ENCODE measurements at regions not wholly inside any gene's neighbourhood (a gene's known extent, or its start where the extent isn't known, plus 50 kb on each side); places are given as distances from the start of the nearest gene placed in this dataset.
"Not testable (repeated sequence)": the region's sequence is repeated elsewhere in the genome, so short reads cannot be mapped to it uniquely, and the experiment has no call there.

- no peak for ATAC-seq
- Mint-ChIP-seq H3K36me3 (ENCODE audit: low read depth) (no peaks in the 10 kb centered on the region), H3K4me1 (no peaks in the 10 kb centered on the region), H3K27ac (no peak overlapping the region), H3K4me3 (no peak overlapping the region), H3K27me3 (no peaks in the 10 kb centered on the region)
- H3K9me3 ChIP-seq (ENCODE audit: control insufficient read depth, low read length, poor library complexity, severe bottlenecking): peaks cover 2% of the 10 kb centered on the region
- no peak for DNase-seq
Measured at GRCh38 chr2:6184532-6185292, 492.5 kb downstream of the SOX11 start.

- no peak overlapping the region for H3K27ac Mint-ChIP-seq
- ATAC-seq: no peak
Measured at GRCh38 chr2:6186332-6187151, 494.4 kb downstream of the SOX11 start.

GRCh38 chr2:6196449-6196848 is 504.3 kb downstream of the SOX11 start:
- H3K9me3 ChIP-seq (ENCODE audit: control insufficient read depth, low read length, poor library complexity, severe bottlenecking): no peaks in the 10 kb centered on the region
- no peak for ATAC-seq
- DNase-seq: no peak
- no peaks in the 10 kb centered on the region for H3K27me3 Mint-ChIP-seq
- H3K4me3 Mint-ChIP-seq: no peak overlapping the region
- no peak overlapping the region for H3K27ac Mint-ChIP-seq
- no peaks in the 10 kb centered on the region for H3K4me1 Mint-ChIP-seq
- H3K36me3 Mint-ChIP-seq (ENCODE audit: low read depth): no peaks in the 10 kb centered on the region

More at GRCh38 chr2:6186332-6187151, 494.4 kb downstream of the SOX11 start:
- no peak overlapping the region for H3K4me3 Mint-ChIP-seq
- no peaks in the 10 kb centered on the region for H3K4me1 Mint-ChIP-seq
- H3K27me3 Mint-ChIP-seq: no peaks in the 10 kb centered on the region
- H3K9me3 ChIP-seq (ENCODE audit: control insufficient read depth, low read length, poor library complexity, severe bottlenecking): peaks cover 2% of the 10 kb centered on the region
- DNase-seq: no peak
- H3K36me3 Mint-ChIP-seq (ENCODE audit: low read depth): no peaks in the 10 kb centered on the region

GRCh38 chr2:6198370-6198919 is 506.3 kb downstream of the SOX11 start:
- H3K4me3 Mint-ChIP-seq; DNase-seq; H3K27ac Mint-ChIP-seq; H3K4me1 Mint-ChIP-seq; H3K27me3 Mint-ChIP-seq; ATAC-seq; H3K36me3 Mint-ChIP-seq (ENCODE audit: low read depth); H3K9me3 ChIP-seq (ENCODE audit: control insufficient read depth, low read length, poor library complexity, severe bottlenecking): not testable (repeated sequence)

- Mint-ChIP-seq H3K27me3 (no peaks in the 10 kb centered on the region), H3K4me3 (no peak overlapping the region), H3K27ac (no peak overlapping the region), H3K36me3 (ENCODE audit: low read depth) (no peaks in the 10 kb centered on the region), H3K4me1 (no peaks in the 10 kb centered on the region)
- no peaks in the 10 kb centered on the region for H3K9me3 ChIP-seq (ENCODE audit: control insufficient read depth, low read length, poor library complexity, severe bottlenecking)
- ATAC-seq (no peak), DNase-seq (no peak)
Measured at GRCh38 chr2:6202756-6203155, 510.6 kb downstream of the SOX11 start.

GRCh38 chr2:6203291-6203959 is 511.2 kb downstream of the SOX11 start:
- Mint-ChIP-seq H3K36me3 (ENCODE audit: low read depth) (no peaks in the 10 kb centered on the region), H3K27me3 (no peaks in the 10 kb centered on the region), H3K27ac (no peak overlapping the region), H3K4me3 (no peak overlapping the region), H3K4me1 (no peaks in the 10 kb centered on the region)
- DNase-seq (no peak), ATAC-seq (no peak)
- no peaks in the 10 kb centered on the region for H3K9me3 ChIP-seq (ENCODE audit: control insufficient read depth, low read length, poor library complexity, severe bottlenecking)

- Mint-ChIP-seq H3K36me3 (ENCODE audit: low read depth) (no peaks in the 10 kb centered on the region), H3K27ac (no peak overlapping the region), H3K27me3 (no peaks in the 10 kb centered on the region), H3K4me1 (no peaks in the 10 kb centered on the region), H3K4me3 (no peak overlapping the region)
- DNase-seq: no peak
- H3K9me3 ChIP-seq (ENCODE audit: control insufficient read depth, low read length, poor library complexity, severe bottlenecking): no peaks in the 10 kb centered on the region
- ATAC-seq: no peak
Measured at GRCh38 chr2:6206882-6207281, 514.7 kb downstream of the SOX11 start.

- Mint-ChIP-seq H3K36me3 (ENCODE audit: low read depth) (no peaks in the 10 kb centered on the region), H3K4me1 (no peaks in the 10 kb centered on the region), H3K4me3 (no peak overlapping the region), H3K27me3 (no peaks in the 10 kb centered on the region), H3K27ac (no peak overlapping the region)
- ATAC-seq (no peak), DNase-seq (no peak)
- H3K9me3 ChIP-seq (ENCODE audit: control insufficient read depth, low read length, poor library complexity, severe bottlenecking): no peaks in the 10 kb centered on the region
Measured at GRCh38 chr2:6211236-6211635, 519.1 kb downstream of the SOX11 start.

GRCh38 chr2:6212491-6212890 is 520.3 kb downstream of the SOX11 start:
- ATAC-seq (no peak), DNase-seq (no peak)
- Mint-ChIP-seq H3K27ac (no peak overlapping the region), H3K4me1 (no peaks in the 10 kb centered on the region), H3K36me3 (ENCODE audit: low read depth) (no peaks in the 10 kb centered on the region), H3K4me3 (no peak overlapping the region), H3K27me3 (no peaks in the 10 kb centered on the region)
- no peaks in the 10 kb centered on the region for H3K9me3 ChIP-seq (ENCODE audit: control insufficient read depth, low read length, poor library complexity, severe bottlenecking)

- H3K36me3 Mint-ChIP-seq (ENCODE audit: low read depth): no peaks in the 10 kb centered on the region
- H3K9me3 ChIP-seq (ENCODE audit: control insufficient read depth, low read length, poor library complexity, severe bottlenecking): no peaks in the 10 kb centered on the region
- DNase-seq (no peak), ATAC-seq (no peak)
- H3K27me3 Mint-ChIP-seq: no peaks in the 10 kb centered on the region
- no peak overlapping the region for H3K4me3 Mint-ChIP-seq
- no peak overlapping the region for H3K27ac Mint-ChIP-seq
- no peaks in the 10 kb centered on the region for H3K4me1 Mint-ChIP-seq
Measured at GRCh38 chr2:6213056-6213780, 521.0 kb downstream of the SOX11 start.

- no peaks in the 10 kb centered on the region for H3K36me3 Mint-ChIP-seq (ENCODE audit: low read depth)
- H3K9me3 ChIP-seq (ENCODE audit: control insufficient read depth, low read length, poor library complexity, severe bottlenecking): no peaks in the 10 kb centered on the region
- no peaks in the 10 kb centered on the region for H3K27me3 Mint-ChIP-seq
- ATAC-seq: no peak
- no peak for DNase-seq
- no peaks in the 10 kb centered on the region for H3K4me1 Mint-ChIP-seq
- H3K27ac Mint-ChIP-seq: no peak overlapping the region
- H3K4me3 Mint-ChIP-seq: no peak overlapping the region
Measured at GRCh38 chr2:6214471-6214870, 522.3 kb downstream of the SOX11 start.

GRCh38 chr2:6215053-6215452 is 522.9 kb downstream of the SOX11 start:
- no peak for ATAC-seq
- no peaks in the 10 kb centered on the region for H3K36me3 Mint-ChIP-seq (ENCODE audit: low read depth)
- H3K27me3 Mint-ChIP-seq: no peaks in the 10 kb centered on the region
- H3K4me1 Mint-ChIP-seq: no peaks in the 10 kb centered on the region
- H3K27ac Mint-ChIP-seq: no peak overlapping the region
- no peak overlapping the region for H3K4me3 Mint-ChIP-seq
- no peaks in the 10 kb centered on the region for H3K9me3 ChIP-seq (ENCODE audit: control insufficient read depth, low read length, poor library complexity, severe bottlenecking)
- DNase-seq: no peak

- no peaks in the 10 kb centered on the region for H3K36me3 Mint-ChIP-seq (ENCODE audit: low read depth)
- H3K4me1 Mint-ChIP-seq: no peaks in the 10 kb centered on the region
- no peaks in the 10 kb centered on the region for H3K27me3 Mint-ChIP-seq
- no peaks in the 10 kb centered on the region for H3K9me3 ChIP-seq (ENCODE audit: control insufficient read depth, low read length, poor library complexity, severe bottlenecking)
- H3K27ac Mint-ChIP-seq: no peak overlapping the region
- H3K4me3 Mint-ChIP-seq: no peak overlapping the region
- DNase-seq (no peak), ATAC-seq (no peak)
Measured at GRCh38 chr2:6216234-6216633, 524.0 kb downstream of the SOX11 start.
